ENCODE measurements at regions not wholly inside any gene's neighbourhood (a gene's known extent, or its start where the extent isn't known, plus 50 kb on each side); places are given as distances from the start of the nearest gene placed in this dataset.

DNA sequence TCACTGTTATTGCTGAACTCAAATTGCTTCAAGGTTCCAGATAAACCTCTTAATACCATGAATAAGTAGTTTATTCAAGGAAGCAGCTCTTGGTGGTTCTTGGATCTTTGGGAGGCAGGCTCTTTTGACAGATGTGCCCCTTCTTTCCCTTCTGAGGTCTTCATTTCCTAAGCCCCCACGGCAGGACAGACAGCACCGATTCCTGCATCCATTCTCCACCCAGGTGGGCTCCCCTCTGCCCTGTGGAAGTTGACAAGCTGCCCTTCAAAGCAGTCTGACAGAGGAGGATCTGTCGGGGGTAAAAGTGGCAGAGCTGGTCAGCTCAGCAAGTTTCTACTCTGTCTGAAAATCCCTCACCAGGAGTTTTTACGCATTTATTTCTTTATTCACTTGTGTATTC, 605.3 kb upstream of the B3GAT1 start:
- TF ChIP-seq POLR2A (IDR thresholded peaks at IDR 0.05; ENCODE audit: low read length) (no peak), GATA1 (IDR thresholded peaks at IDR 0.05; ENCODE audit: low read depth, low read length) (no peak)
